Skeletal muscle tissue (tissue), 3 donors: ENCODE measurements at regions not wholly inside any gene's neighbourhood (a gene's known extent, or its start where the extent isn't known, plus 50 kb on each side); places are given as distances from the start of the nearest gene placed in this dataset.
"Not testable (repeated sequence)": the region's sequence is repeated elsewhere in the genome, so short reads cannot be mapped to it uniquely, and the experiment has no call there.

Experiments
- H3K27ac ChIP-seq: one replicate; pipeline ENCODE4 v1.7.0; 2013; ENCODE audit warnings: mild to moderate bottlenecking, low read depth, low read length, inconsistent platforms
- H3K27me3 ChIP-seq, 3 donors: one replicate each; pipeline ENCODE4 v1.7.0; 2013; ENCODE audit warnings: low read length in 3 of 3; ENCODE audit not compliant: control insufficient read depth in 3 of 3, insufficient read depth in 3 of 3
- H3K36me3 ChIP-seq, 3 donors: one replicate each; pipeline ENCODE4 v1.7.0; 2013; ENCODE audit warnings: low read length in 3 of 3; ENCODE audit not compliant: control insufficient read depth in 3 of 3, insufficient read depth in 3 of 3
- H3K4me1 ChIP-seq, 3 donors: one replicate each; pipeline ENCODE4 v1.7.0; 2013; ENCODE audit warnings: low read length in 3 of 3, mild to moderate bottlenecking in 3 of 3; ENCODE audit not compliant: control insufficient read depth in 3 of 3, insufficient read depth in 3 of 3
- H3K4me3 ChIP-seq, 3 donors: one replicate each; pipeline ENCODE4 v1.7.0; 2013; ENCODE audit warnings: low read length in 3 of 3
- H3K9ac ChIP-seq, 3 donors: one replicate each; pipeline ENCODE4 v1.7.0; 2013; ENCODE audit warnings: low read length in 3 of 3, mild to moderate bottlenecking in 3 of 3, moderate library complexity in 2 of 3, low read depth in 1 of 3
- H3K9me3 ChIP-seq, 3 donors: one replicate each; pipeline ENCODE4 v1.7.0; 2013; ENCODE audit warnings: low read length in 3 of 3; ENCODE audit not compliant: control insufficient read depth in 3 of 3
- donor health status: Osteomylitis.

- not testable (repeated sequence) for H3K9ac ChIP-seq, H3K27me3 ChIP-seq, H3K36me3 ChIP-seq, H3K27ac ChIP-seq, H3K4me1 ChIP-seq, H3K4me3 ChIP-seq, H3K9me3 ChIP-seq
Observed at GRCh38 chr1:121001090-121001726, 111.6 kb downstream of the PPIAL4A start.

- not testable (repeated sequence) for H3K4me3 ChIP-seq, H3K27me3 ChIP-seq, H3K4me1 ChIP-seq, H3K9me3 ChIP-seq, H3K27ac ChIP-seq, H3K36me3 ChIP-seq, H3K9ac ChIP-seq
Observed at GRCh38 chr1:121003230-121003629, 113.7 kb downstream of the PPIAL4A start.

- H3K27me3 ChIP-seq, result peaks cover 5 to 16% (median 8%) of the 10 kb centered on the region in 3 donors
- not testable (repeated sequence) for H3K27ac ChIP-seq, H3K9ac ChIP-seq, H3K36me3 ChIP-seq, H3K9me3 ChIP-seq, H3K4me3 ChIP-seq, H3K4me1 ChIP-seq
Observed at GRCh38 chr1:121006826-121007225, 117.3 kb downstream of the PPIAL4A start.

GRCh38 chr1:121007755-121008154, 118.2 kb downstream of the PPIAL4A start:
- not testable (repeated sequence) for H3K27ac ChIP-seq, H3K36me3 ChIP-seq, H3K4me1 ChIP-seq, H3K9me3 ChIP-seq, H3K9ac ChIP-seq, H3K4me3 ChIP-seq
- H3K27me3 ChIP-seq, result peaks cover 5 to 16% (median 8%) of the 10 kb centered on the region in 3 donors

- peaks cover 5 to 16% (median 8%) of the 10 kb centered on the region in 3 donors for H3K27me3 ChIP-seq
- H3K27ac ChIP-seq, H3K9ac ChIP-seq, H3K36me3 ChIP-seq, H3K9me3 ChIP-seq, H3K4me3 ChIP-seq, H3K4me1 ChIP-seq: not testable (repeated sequence)
Observed at GRCh38 chr1:121008512-121009215, 119.1 kb downstream of the PPIAL4A start.

GRCh38 chr1:121009216-121010057, 119.9 kb downstream of the PPIAL4A start:
- not testable (repeated sequence) for H3K9me3 ChIP-seq, H3K9ac ChIP-seq, H3K4me3 ChIP-seq, H3K4me1 ChIP-seq, H3K36me3 ChIP-seq, H3K27ac ChIP-seq
- peaks cover 5 to 16% (median 8%) of the 10 kb centered on the region in 3 donors for H3K27me3 ChIP-seq

- H3K27me3 ChIP-seq, result peaks cover 5 to 16% (median 8%) of the 10 kb centered on the region in 3 donors
- H3K9ac ChIP-seq, H3K4me3 ChIP-seq, H3K4me1 ChIP-seq, H3K27ac ChIP-seq, H3K9me3 ChIP-seq, H3K36me3 ChIP-seq: not testable (repeated sequence)
Observed at GRCh38 chr1:121010141-121010540, 120.6 kb downstream of the PPIAL4A start.

GRCh38 chr1:121013181-121013580, 123.6 kb downstream of the PPIAL4A start:
- not testable (repeated sequence) for H3K9me3 ChIP-seq, H3K36me3 ChIP-seq, H3K27ac ChIP-seq, H3K4me1 ChIP-seq, H3K4me3 ChIP-seq, H3K9ac ChIP-seq
- peaks cover 4 to 10% (median 5%) of the 10 kb centered on the region in 3 donors for H3K27me3 ChIP-seq

GRCh38 chr1:121016182-121017028, 126.8 kb downstream of the PPIAL4A start:
- not testable (repeated sequence) for H3K27me3 ChIP-seq, H3K36me3 ChIP-seq, H3K9ac ChIP-seq, H3K4me1 ChIP-seq, H3K27ac ChIP-seq, H3K9me3 ChIP-seq, H3K4me3 ChIP-seq
